H1 (cell line): ENCODE measurements at regions not wholly inside any gene's neighbourhood (a gene's known extent, or its start where the extent isn't known, plus 50 kb on each side); places are given as distances from the start of the nearest gene placed in this dataset.

Source experiments
- CTCF ChIA-PET: fragments of 300-600 bp; sonication (Branson Sonifier 250); formaldehyde crosslinking; loops from one replicate; lab custom pipeline; 2021; ENCODE audit not compliant: partially characterized antibody; lab: Charles Lee
- POLR2A ChIA-PET: fragments of 300-600 bp; sonication (Branson Sonifier 250); formaldehyde crosslinking; loops from one replicate; lab custom pipeline; 2021; ENCODE audit warnings: inconsistent platforms; ENCODE audit not compliant: partially characterized antibody; lab: Charles Lee
- DNase-seq, 2 experiments: peaks; one replicate each; pipeline versions ENCODE4 v3.0.0 to v3.0.0-alpha.2; 2010 to 2022; ENCODE audit warnings: low spot score in 2 of 2, low read depth in 1 of 2, mixed read lengths in 1 of 2
- FAIRE-seq: peaks from 2 replicates; lab custom pipeline; 2011; peaks lifted over from hg19 to GRCh38; lab: Jason Lieb, UNC
- H2AFZ ChIP-seq: 2 replicates; pipeline ENCODE4 v1.8.1; 2012; ENCODE audit warnings: low read length, inconsistent platforms
- H2AK5ac ChIP-seq: 2 replicates; pipeline ENCODE4 v1.6.1; 2013; ENCODE audit warnings: low read depth, low read length
- H2BK120ac ChIP-seq: replicated peaks from 2 replicates; pipeline ENCODE3; 2013; ENCODE audit warnings: low read depth, low read length, inconsistent platforms
- H2BK12ac ChIP-seq: 2 replicates; pipeline ENCODE4 v1.6.1; 2013; ENCODE audit warnings: low read depth, low read length
- H2BK15ac ChIP-seq: 2 replicates; pipeline ENCODE4 v1.6.1; 2013; ENCODE audit warnings: low read length
- H2BK20ac ChIP-seq: 2 replicates; pipeline ENCODE4 v1.6.1; 2013; ENCODE audit warnings: low read length
- H2BK5ac ChIP-seq: 2 replicates; pipeline ENCODE4 v1.6.1; 2013; ENCODE audit warnings: low read depth, low read length
- H3K14ac ChIP-seq: 2 replicates; pipeline ENCODE4 v1.6.1; 2013; ENCODE audit warnings: inconsistent platforms; ENCODE audit not compliant: insufficient read length
- H3K18ac ChIP-seq: 2 replicates; pipeline ENCODE4 v1.6.1; 2013; ENCODE audit warnings: low read length; ENCODE audit errors: extremely low read depth
- H3K23ac ChIP-seq: 2 replicates; pipeline ENCODE4 v1.6.1; 2013; ENCODE audit warnings: inconsistent platforms; ENCODE audit not compliant: insufficient read length
- H3K23me2 ChIP-seq: 2 replicates; pipeline ENCODE4 v1.6.1; 2013; ENCODE audit warnings: low read depth, low read length
- H3K27ac ChIP-seq: 2 replicates; pipeline ENCODE4 v1.6.1; 2011; ENCODE audit warnings: low read depth, low read length, inconsistent platforms
- H3K27me3 ChIP-seq, 4 experiments: replicated peaks in 1 of 4; 1 replicate in 1 of 4; 2 replicates in 3 of 4; pipeline versions ENCODE4 v1.6.1 to v1.8.1; 2011 to 2013; ENCODE audit warnings: low read length in 3 of 4, mild to moderate bottlenecking in 3 of 4, inconsistent platforms in 2 of 4, mixed read lengths in 2 of 4, moderate library complexity in 1 of 4; ENCODE audit not compliant: control insufficient read depth in 3 of 4, insufficient read depth in 3 of 4; ENCODE audit errors: extremely low read depth in 1 of 4
- H3K36me3 ChIP-seq, 4 experiments: 2 replicates each; pipeline versions ENCODE4 v1.6.1 to v1.8.1; 2011 to 2013; ENCODE audit warnings: mild to moderate bottlenecking in 4 of 4, low read length in 3 of 4, moderate library complexity in 2 of 4, control low read depth in 1 of 4, inconsistent platforms in 1 of 4; ENCODE audit not compliant: insufficient read depth in 4 of 4, control insufficient read depth in 2 of 4
- H3K4ac ChIP-seq: replicated peaks from 2 replicates; pipeline ENCODE3; 2013; ENCODE audit warnings: low read length, low read depth, mixed read lengths, inconsistent platforms; ENCODE audit not compliant: insufficient read length
- H3K4me1 ChIP-seq, 4 experiments: replicated peaks in 1 of 4; 1 replicate in 1 of 4; 2 replicates in 3 of 4; pipeline versions ENCODE4 v1.6.1 to v1.8.1; 2011 to 2013; ENCODE audit warnings: low read length in 3 of 4, inconsistent platforms in 2 of 4, mixed read lengths in 1 of 4; ENCODE audit not compliant: insufficient read depth in 4 of 4, control insufficient read depth in 3 of 4
- H3K4me2 ChIP-seq, 2 experiments: 2 replicates each; pipeline versions ENCODE4 v1.6.1 to v1.8.1; 2011 to 2013; ENCODE audit warnings: low read depth in 2 of 2, low read length in 2 of 2, control low read depth in 1 of 2, inconsistent platforms in 1 of 2, mild to moderate bottlenecking in 1 of 2; ENCODE audit not compliant: insufficient read depth in 1 of 2
- H3K4me3 ChIP-seq, 4 experiments: fragments of 200-600, 300-600 bp in 1 of 4; sonication (generic), shearing (Covaris generic), sonication (Bioruptor Twin) in 1 of 4; 2 replicates each; pipeline versions ENCODE4 v1.5.1 to v1.8.1; 2011 to 2016; ENCODE audit warnings: low read length in 4 of 4, low read depth in 3 of 4, control low read depth in 2 of 4, inconsistent platforms in 2 of 4, mild to moderate bottlenecking in 2 of 4, mixed read lengths in 1 of 4, moderate library complexity in 1 of 4; ENCODE audit not compliant: insufficient read depth in 2 of 4; ENCODE audit errors: extremely low read depth in 1 of 4
- H3K56ac ChIP-seq: replicated peaks from 2 replicates; pipeline ENCODE3; 2013; ENCODE audit warnings: low read depth, mild to moderate bottlenecking, mixed read lengths, low read length, inconsistent platforms; ENCODE audit not compliant: insufficient read length
- H3K79me1 ChIP-seq: 2 replicates; pipeline ENCODE4 v1.6.1; 2013; ENCODE audit warnings: low read depth, low read length, control low read depth
- H3K79me2 ChIP-seq, 2 experiments: 2 replicates each; pipeline versions ENCODE4 v1.6.1 to v1.8.1; 2012 to 2013; ENCODE audit warnings: low read length in 2 of 2, mild to moderate bottlenecking in 2 of 2, inconsistent platforms in 1 of 2; ENCODE audit not compliant: insufficient read depth in 2 of 2, control insufficient read depth in 1 of 2
- H3K9ac ChIP-seq, 4 experiments: replicated peaks in 1 of 4; 1 replicate in 1 of 4; 2 replicates in 3 of 4; pipeline versions ENCODE4 v1.6.1 to v1.8.1; 2011 to 2013; ENCODE audit warnings: low read depth in 3 of 4, low read length in 3 of 4, control low read depth in 2 of 4, mild to moderate bottlenecking in 2 of 4, moderate library complexity in 2 of 4, inconsistent platforms in 1 of 4; ENCODE audit errors: extremely low read depth in 1 of 4
- H3K9me3 ChIP-seq, 2 experiments: 2 replicates each; pipeline versions ENCODE4 v1.6.1 to v1.8.1; 2012 to 2013; ENCODE audit warnings: mild to moderate bottlenecking in 2 of 2, moderate library complexity in 2 of 2, control low read depth in 1 of 2, inconsistent platforms in 1 of 2, low read depth in 1 of 2, low read length in 1 of 2, mixed read lengths in 1 of 2; ENCODE audit not compliant: insufficient read depth in 2 of 2
- H4K20me1 ChIP-seq, 2 experiments: replicated peaks in 1 of 2; 2 replicates each; pipeline versions ENCODE3 to v1.8.1; 2011 to 2013; ENCODE audit warnings: inconsistent platforms in 2 of 2, low read length in 2 of 2, mild to moderate bottlenecking in 1 of 2; ENCODE audit not compliant: insufficient read depth in 2 of 2, control insufficient read depth in 1 of 2
- H4K5ac ChIP-seq: 2 replicates; pipeline ENCODE4 v1.6.1; 2013; ENCODE audit warnings: low read length, low read depth, mixed read lengths, inconsistent platforms; ENCODE audit not compliant: insufficient read length
- H4K8ac ChIP-seq: 2 replicates; pipeline ENCODE4 v1.8.0; 2013; ENCODE audit warnings: mild to moderate bottlenecking, moderate library complexity, low read length, inconsistent platforms; ENCODE audit not compliant: insufficient read depth; ENCODE audit errors: extremely low read depth
- H4K91ac ChIP-seq: replicated peaks from 2 replicates; pipeline ENCODE3; 2013; ENCODE audit warnings: low read length, mixed read lengths, inconsistent platforms; ENCODE audit not compliant: insufficient read length
- BCL11A ChIP-seq, 2 experiments: IDR thresholded peaks; one replicate each; pipeline ENCODE4 v1.6.1; 2011; ENCODE audit warnings: low read depth in 2 of 2, low read length in 2 of 2, mild to moderate bottlenecking in 2 of 2
- CBX8 ChIP-seq: fragments of 300-800, 300-1000 bp; sonication (generic); IDR thresholded peaks from 2 replicates; pipeline ENCODE4 v1.7.1; 2016; ENCODE audit warnings: low read depth, low read length, borderline replicate concordance
- CEBPB ChIP-seq: IDR thresholded peaks from 2 replicates; pipeline ENCODE4 v1.6.1; 2012; ENCODE audit warnings: low read depth, low read length
- HDAC6 ChIP-seq: IDR thresholded peaks from one replicate; pipeline ENCODE4 v1.7.1; 2012; ENCODE audit warnings: low read depth, mild to moderate bottlenecking, inconsistent platforms, low read length, moderate library complexity
- KDM1A ChIP-seq: fragments of 200-600, 300-600 bp; sonication (generic); IDR thresholded peaks from 2 replicates; pipeline ENCODE4 v1.7.1; 2016; ENCODE audit warnings: mild to moderate bottlenecking, low read length, borderline replicate concordance
- NRF1 ChIP-seq: IDR thresholded peaks from 2 replicates; pipeline ENCODE4 v1.6.1; 2011; ENCODE audit warnings: mild to moderate bottlenecking, low read depth, low read length, improper control_type of control experiment
- POLR2A ChIP-seq, 2 experiments: IDR thresholded peaks; 1 replicate in 1 of 2; 2 replicates in 1 of 2; pipeline ENCODE4 v1.6.1; 2011; ENCODE audit warnings: low read depth in 2 of 2, low read length in 2 of 2, mild to moderate bottlenecking in 2 of 2; ENCODE audit errors: control extremely low read depth in 1 of 2
- RAD21 ChIP-seq, 2 experiments: IDR thresholded peaks in 1 of 2; conservative IDR thresholded peaks in 1 of 2; 2 replicates each; pipeline ENCODE4 v1.6.1; 2011; ENCODE audit warnings: low read depth in 2 of 2, low read length in 2 of 2, improper control_type of control experiment in 1 of 2, inconsistent platforms in 1 of 2, mild to moderate bottlenecking in 1 of 2, moderate library complexity in 1 of 2
- SIRT6 ChIP-seq: IDR thresholded peaks from one replicate; pipeline ENCODE4 v1.7.1; 2012; ENCODE audit warnings: low read length, inconsistent platforms
- WGBS, 2 experiments: shearing (Covaris generic) in 1 of 2; methylation state at CpG; one replicate each; pipeline versions ENCODE4 v1.1.6 to v1.1.7; 2013 to 2015; ENCODE audit warnings: low lambda C conversion rate in 2 of 2, mixed read lengths in 2 of 2, inconsistent platforms in 1 of 2, low coverage in 1 of 2, missing lambda C conversion rate in 1 of 2; ENCODE audit not compliant: insufficient replicate concordance in 2 of 2, insufficient coverage in 1 of 2, insufficient read length in 1 of 2; ENCODE audit errors: extremely low coverage in 1 of 2, missing lambda C conversion rate in 1 of 2; 5-methylcytosine and 5-hydroxymethylcytosine counted together
- TF ChIP-seq, protein P1 (sequence below): IDR thresholded peaks from 2 replicates; pipeline ENCODE4 v1.6.1; 2012; ENCODE audit warnings: inconsistent platforms
- TF ChIP-seq, protein P2 (sequence below): IDR thresholded peaks from 2 replicates; pipeline ENCODE4 v1.6.1; 2012; ENCODE audit warnings: low read length, inconsistent platforms

DNA sequence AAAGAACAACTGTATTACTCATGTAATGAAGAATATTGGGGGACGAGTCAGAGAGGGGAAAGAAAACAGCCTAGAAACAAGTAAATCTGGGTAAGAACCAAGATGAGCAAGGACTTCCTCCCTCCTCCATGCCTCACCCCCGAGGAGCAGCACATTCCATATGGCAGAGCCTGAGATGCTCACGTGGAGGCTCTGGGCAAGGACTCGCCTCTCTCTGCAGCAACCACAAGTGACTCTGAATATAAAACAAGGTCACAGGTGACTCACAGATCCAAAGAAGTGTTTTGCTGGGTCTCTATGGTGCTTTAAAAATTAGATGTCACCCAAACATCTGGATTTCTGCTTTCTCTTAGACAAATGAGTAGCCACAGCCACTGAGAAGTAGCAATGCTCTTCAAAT lies 453.0 kb upstream of the SULF2 start:
- no peak for TF ChIP-seq SIRT6
- no peak for TF ChIP-seq POLR2A (IDR thresholded peaks at IDR 0.05; ENCODE audit: control extremely low read depth in 1 of 2, low read depth in 2 of 2, low read length in 2 of 2)
- TF ChIP-seq HDAC6: no peak
- TF ChIP-seq KDM1A: no peak
- TF ChIP-seq, protein P1, sequence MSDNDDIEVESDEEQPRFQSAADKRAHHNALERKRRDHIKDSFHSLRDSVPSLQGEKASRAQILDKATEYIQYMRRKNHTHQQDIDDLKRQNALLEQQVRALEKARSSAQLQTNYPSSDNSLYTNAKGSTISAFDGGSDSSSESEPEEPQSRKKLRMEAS: no peak
- no peak for TF ChIP-seq CEBPB
- TF ChIP-seq RAD21 (IDR thresholded peaks at IDR 0.05 in 1 of 2, conservative IDR thresholded peaks at IDR 0.05 in 1 of 2; ENCODE audit: low read depth in 2 of 2, low read length in 2 of 2): no peak
- no peak for TF ChIP-seq BCL11A (IDR thresholded peaks at IDR 0.05; ENCODE audit: low read depth in 2 of 2, low read length in 2 of 2)
- TF ChIP-seq NRF1: no peak
- TF ChIP-seq, protein P2, sequence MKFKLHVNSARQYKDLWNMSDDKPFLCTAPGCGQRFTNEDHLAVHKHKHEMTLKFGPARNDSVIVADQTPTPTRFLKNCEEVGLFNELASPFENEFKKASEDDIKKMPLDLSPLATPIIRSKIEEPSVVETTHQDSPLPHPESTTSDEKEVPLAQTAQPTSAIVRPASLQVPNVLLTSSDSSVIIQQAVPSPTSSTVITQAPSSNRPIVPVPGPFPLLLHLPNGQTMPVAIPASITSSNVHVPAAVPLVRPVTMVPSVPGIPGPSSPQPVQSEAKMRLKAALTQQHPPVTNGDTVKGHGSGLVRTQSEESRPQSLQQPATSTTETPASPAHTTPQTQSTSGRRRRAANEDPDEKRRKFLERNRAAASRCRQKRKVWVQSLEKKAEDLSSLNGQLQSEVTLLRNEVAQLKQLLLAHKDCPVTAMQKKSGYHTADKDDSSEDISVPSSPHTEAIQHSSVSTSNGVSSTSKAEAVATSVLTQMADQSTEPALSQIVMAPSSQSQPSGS: no peak
- TF ChIP-seq CBX8: no peak
- Histone ChIP-seq H4K91ac (no peak overlapping the region), H2AK5ac (no peak overlapping the region), H2AFZ (no peak overlapping the region), H3K56ac (no peak overlapping the region), H3K4me3 (no peak overlapping the region), H4K20me1 (no peaks in the 10 kb centered on the region), H3K4ac (no peak overlapping the region), H3K36me3 (no peaks in the 10 kb centered on the region), H3K79me2 (no peaks in the 10 kb centered on the region), H3K18ac (no peak overlapping the region), H3K4me2 (no peak overlapping the region), H3K9ac (no peak overlapping the region), H3K27ac (no peak overlapping the region), H3K27me3 (no peaks in the 10 kb centered on the region), H2BK12ac (no peak overlapping the region), H4K5ac (no peak overlapping the region), H3K4me1 (peaks cover 0 to 7% (median 0%) of the 10 kb centered on the region in 4 experiments; a peak in 1 of 7 replicates), H2BK120ac (no peak overlapping the region), H2BK5ac (no peak overlapping the region), H3K23ac (no peak overlapping the region), H2BK15ac (no peak overlapping the region), H2BK20ac (no peak overlapping the region), H3K14ac (no peak overlapping the region), H3K79me1 (no peaks in the 10 kb centered on the region), H3K9me3 (no peaks in the 10 kb centered on the region), H4K8ac (no peak overlapping the region), H3K23me2 (no peaks in the 10 kb centered on the region; the same call in 1 of the 2 replicates)
- WGBS, 2 experiments: 81% methylated on average over 4 of the region's 4 CpGs; no CpG with 5 or more reads in 1 of the 2 experiments
- DNase-seq: no peak
- FAIRE-seq: no peak
- ChIA-PET POLR2A (no interaction called here), CTCF (no interaction called here)
